H9 (cell line): ENCODE measurements at regions not wholly inside any gene's neighbourhood (a gene's known extent, or its start where the extent isn't known, plus 50 kb on each side); places are given as distances from the start of the nearest gene placed in this dataset.

Experiments used
- DNase-seq: peaks from one replicate; pipeline ENCODE4 v3.0.0-alpha.2; 2017
- H2AFZ ChIP-seq: one replicate; pipeline ENCODE4 v1.6.1; 2013; ENCODE audit warnings: mild to moderate bottlenecking, low read length, control low read depth, moderate library complexity
- H2AK5ac ChIP-seq: 2 replicates; pipeline ENCODE4 v1.6.1; 2013; ENCODE audit warnings: low read length, control low read depth, mixed read lengths; ENCODE audit not compliant: insufficient read length
- H2BK120ac ChIP-seq: one replicate; pipeline ENCODE4 v1.6.1; 2013; ENCODE audit warnings: low read depth, mild to moderate bottlenecking, low read length, control low read depth, inconsistent platforms; ENCODE audit not compliant: poor library complexity, severe bottlenecking
- H2BK12ac ChIP-seq: 2 replicates; pipeline ENCODE4 v1.6.1; 2013; ENCODE audit warnings: low read length, control low read depth, mixed read lengths, low read depth; ENCODE audit not compliant: insufficient read length
- H2BK15ac ChIP-seq: 2 replicates; pipeline ENCODE4 v1.6.1; 2013; ENCODE audit warnings: low read depth, low read length, control low read depth
- H2BK20ac ChIP-seq: one replicate; pipeline ENCODE4 v1.6.1; 2013; ENCODE audit warnings: low read depth, mild to moderate bottlenecking, low read length, control low read depth, inconsistent platforms; ENCODE audit not compliant: poor library complexity, severe bottlenecking
- H2BK5ac ChIP-seq: 2 replicates; pipeline ENCODE4 v1.6.1; 2013; ENCODE audit warnings: low read length, control low read depth, mixed read lengths; ENCODE audit not compliant: insufficient read length
- H3K14ac ChIP-seq: 2 replicates; pipeline ENCODE4 v1.6.1; 2013; ENCODE audit warnings: low read length, control low read depth; ENCODE audit not compliant: insufficient read depth
- H3K18ac ChIP-seq: 2 replicates; pipeline ENCODE4 v1.6.1; 2013; ENCODE audit warnings: low read depth, mild to moderate bottlenecking, mixed read lengths, low read length, control low read depth; ENCODE audit not compliant: insufficient read length
- H3K23ac ChIP-seq: 2 replicates; pipeline ENCODE4 v1.6.1; 2013; ENCODE audit warnings: low read length, control low read depth, mixed read lengths, low read depth; ENCODE audit not compliant: insufficient read length
- H3K23me2 ChIP-seq: 2 replicates; pipeline ENCODE4 v1.6.1; 2013; ENCODE audit warnings: low read depth, mild to moderate bottlenecking, mixed read lengths, low read length, control low read depth; ENCODE audit not compliant: insufficient read length, poor library complexity, severe bottlenecking
- H3K27ac ChIP-seq: 2 replicates; pipeline ENCODE4 v1.5.1; 2013; ENCODE audit warnings: low read length, control low read depth, mixed read lengths, low read depth; ENCODE audit not compliant: insufficient read length
- H3K27me3 ChIP-seq: 2 replicates; pipeline ENCODE4 v1.6.1; 2013; ENCODE audit warnings: low read length, control low read depth, inconsistent platforms; ENCODE audit not compliant: insufficient read depth
- H3K4ac ChIP-seq: 2 replicates; pipeline ENCODE4 v1.6.1; 2013; ENCODE audit warnings: low read depth, mild to moderate bottlenecking, control low read depth, inconsistent platforms, low read length, moderate library complexity
- H3K4me1 ChIP-seq: 2 replicates; pipeline ENCODE4 v1.6.1; 2013; ENCODE audit warnings: low read length, control low read depth, inconsistent platforms; ENCODE audit not compliant: insufficient read depth
- H3K4me2 ChIP-seq: 2 replicates; pipeline ENCODE4 v1.6.1; 2013; ENCODE audit warnings: low read length, control low read depth, mixed read lengths; ENCODE audit not compliant: insufficient read length, insufficient read depth
- H3K56ac ChIP-seq: 2 replicates; pipeline ENCODE4 v1.6.1; 2013; ENCODE audit warnings: low read depth, mild to moderate bottlenecking, mixed read lengths, low read length, control low read depth; ENCODE audit not compliant: insufficient read length
- H3K79me1 ChIP-seq: 2 replicates; pipeline ENCODE4 v1.6.1; 2013; ENCODE audit warnings: low read depth, mild to moderate bottlenecking, moderate library complexity, low read length, control low read depth, inconsistent platforms; ENCODE audit not compliant: insufficient read depth, poor library complexity, severe bottlenecking
- H3K79me2 ChIP-seq: 2 replicates; pipeline ENCODE4 v1.6.1; 2013; ENCODE audit warnings: low read length, control low read depth, inconsistent platforms; ENCODE audit not compliant: insufficient read depth
- H3K9ac ChIP-seq: 2 replicates; pipeline ENCODE4 v1.6.1; 2013; ENCODE audit warnings: low read length, control low read depth, mixed read lengths; ENCODE audit not compliant: insufficient read length; ENCODE audit errors: extremely low read depth
- H3K9me3 ChIP-seq: one replicate; pipeline ENCODE4 v1.6.1; 2013; ENCODE audit warnings: low read depth, low read length, inconsistent platforms; ENCODE audit not compliant: control insufficient read depth
- H3T11ph ChIP-seq: one replicate; pipeline ENCODE4 v1.6.1; 2013; ENCODE audit warnings: mild to moderate bottlenecking, low read length, control low read depth, inconsistent platforms
- H4K20me1 ChIP-seq: one replicate; pipeline ENCODE4 v1.6.1; 2013; ENCODE audit not compliant: control insufficient read depth, insufficient read length, insufficient read depth
- H4K5ac ChIP-seq: 2 replicates; pipeline ENCODE4 v1.6.1; 2013; ENCODE audit warnings: low read depth, mild to moderate bottlenecking, mixed read lengths, low read length, control low read depth; ENCODE audit not compliant: insufficient read length
- H4K8ac ChIP-seq: replicated peaks from 2 replicates; pipeline ENCODE4 v1.6.1; 2013; ENCODE audit warnings: low read length, control low read depth, mixed read lengths, low read depth; ENCODE audit not compliant: insufficient read length
- H4K91ac ChIP-seq: 2 replicates; pipeline ENCODE4 v1.6.1; 2013; ENCODE audit warnings: low read depth, mild to moderate bottlenecking, moderate library complexity, mixed read lengths, low read length, control low read depth; ENCODE audit not compliant: insufficient read length
- H3K27ac Mint-ChIP-seq, 3 experiments: 2 replicates in 2 of 3; 3 replicates in 1 of 3; pipeline ENCODE4 v1.8.0; 2020 to 2021; ENCODE audit warnings: mixed read lengths in 3 of 3, mild to moderate bottlenecking in 1 of 3, moderate library complexity in 1 of 3
- H3K27me3 Mint-ChIP-seq: 2 replicates; pipeline ENCODE4 v1.8.0; 2021; ENCODE audit warnings: low read depth, mild to moderate bottlenecking, moderate library complexity, mixed read lengths
- H3K36me3 Mint-ChIP-seq, 3 experiments: 2 replicates in 2 of 3; 3 replicates in 1 of 3; pipeline ENCODE4 v1.8.0; 2020 to 2021; ENCODE audit warnings: low read depth in 3 of 3, mixed read lengths in 3 of 3; ENCODE audit not compliant: insufficient read depth in 1 of 3
- H3K4me1 Mint-ChIP-seq, 2 experiments: 2 replicates each; pipeline ENCODE4 v1.8.0; 2020; ENCODE audit warnings: mixed read lengths in 2 of 2
- H3K4me3 Mint-ChIP-seq, 2 experiments: 2 replicates in 1 of 2; 3 replicates in 1 of 2; pipeline ENCODE4 v1.8.0; 2020 to 2021; ENCODE audit warnings: mild to moderate bottlenecking in 2 of 2, mixed read lengths in 2 of 2, moderate library complexity in 1 of 2
- H3K9me3 Mint-ChIP-seq, 2 experiments: 2 replicates in 1 of 2; 3 replicates in 1 of 2; pipeline ENCODE4 v1.8.0; 2020; ENCODE audit warnings: mild to moderate bottlenecking in 2 of 2, mixed read lengths in 2 of 2, moderate library complexity in 1 of 2
- CTCF ChIP-seq: fragments of 200-600 bp; sonication (generic); conservative IDR thresholded peaks from 3 replicates; pipeline ENCODE4 v1.8.0; 2021; ENCODE audit warnings: antibody characterized with exemption, mild to moderate bottlenecking
- WGBS: extraction: QIAGEN DNeasy Blood & Tissue Kit; methylation state at CpG from one replicate; pipeline ENCODE4 v1.1.7; 2013; ENCODE audit warnings: missing lambda C conversion rate, low lambda C conversion rate, mixed read lengths; ENCODE audit not compliant: insufficient read length; ENCODE audit errors: extremely low coverage; 5-methylcytosine and 5-hydroxymethylcytosine counted together

GRCh38 chr2:40558761-40559160 is 106.9 kb upstream of the SLC8A1 start:
- Histone ChIP-seq H2AFZ (no peak overlapping the region), H3K18ac (no peak overlapping the region), H3K23ac (no peak overlapping the region), H3K4ac (no peak overlapping the region), H4K5ac (no peak overlapping the region), H3K79me1 (no peaks in the 10 kb centered on the region), H3T11ph (no peak overlapping the region), H3K56ac (no peak overlapping the region), H2BK20ac (no peak overlapping the region), H2BK5ac (no peak overlapping the region), H3K14ac (no peak overlapping the region), H3K9ac (no peak overlapping the region), H3K4me1 (no peaks in the 10 kb centered on the region; the same call in 1 of the 2 replicates), H2BK12ac (no peak overlapping the region), H4K8ac (no peak overlapping the region), H3K27ac (no peak overlapping the region), H4K91ac (no peak overlapping the region), H2BK120ac (no peak overlapping the region), H3K4me2 (no peak overlapping the region), H2AK5ac (no peak overlapping the region), H3K9me3 (no peaks in the 10 kb centered on the region), H2BK15ac (no peak overlapping the region), H3K79me2 (no peaks in the 10 kb centered on the region), H3K23me2 (no peaks in the 10 kb centered on the region), H4K20me1 (no peaks in the 10 kb centered on the region), H3K27me3 (no peaks in the 10 kb centered on the region)
- WGBS: no CpG with 5 or more reads among the region's 6 CpGs
- H3K9me3 Mint-ChIP-seq: no peaks in the 10 kb centered on the region
- no peaks in the 10 kb centered on the region for H3K27me3 Mint-ChIP-seq
- no peak overlapping the region for H3K4me3 Mint-ChIP-seq
- H3K27ac Mint-ChIP-seq: no peak overlapping the region
- H3K36me3 Mint-ChIP-seq: no peaks in the 10 kb centered on the region
- peaks cover 3 to 4% of the 10 kb centered on the region in 2 experiments; a peak in 1 of 4 replicates for H3K4me1 Mint-ChIP-seq
- DNase-seq: no peak
- no peak for TF ChIP-seq CTCF
